CD14-positive monocyte (primary cell): ENCODE measurements at regions not wholly inside any gene's neighbourhood (a gene's known extent, or its start where the extent isn't known, plus 50 kb on each side); places are given as distances from the start of the nearest gene placed in this dataset.

Experiments used
- DNase-seq, 3 donors: peaks; one replicate each; pipeline ENCODE4 v3.0.0-alpha.2; 2011 to 2022
- H2AFZ ChIP-seq: 2 replicates; pipeline ENCODE4 v1.6.0; 2012; ENCODE audit warnings: mild to moderate bottlenecking, low read depth, low read length, inconsistent platforms; ENCODE audit not compliant: insufficient read depth, poor library complexity, severe bottlenecking
- H3K27ac ChIP-seq, 2 donors: 1 replicate in 1 of 2; 2 replicates in 1 of 2; pipeline ENCODE4 v1.5.1; 2012 to 2013; ENCODE audit warnings: low read length in 2 of 2, control low read depth in 1 of 2, inconsistent platforms in 1 of 2, low read depth in 1 of 2, mild to moderate bottlenecking in 1 of 2
- H3K27me3 ChIP-seq, 2 donors: one replicate each; pipeline versions ENCODE4 v1.6.0 to v1.6.1; 2011 to 2013; ENCODE audit warnings: low read length in 2 of 2; ENCODE audit not compliant: control insufficient read depth in 2 of 2, insufficient read depth in 2 of 2
- H3K36me3 ChIP-seq, 2 donors: replicated peaks in 1 of 2; 1 replicate in 1 of 2; 2 replicates in 1 of 2; pipeline versions ENCODE4 v1.5.1 to v1.6.1; 2012 to 2013; ENCODE audit warnings: low read length in 2 of 2, control low read depth in 1 of 2, inconsistent platforms in 1 of 2, mild to moderate bottlenecking in 1 of 2; ENCODE audit not compliant: insufficient read depth in 2 of 2, control insufficient read depth in 1 of 2
- H3K4me1 ChIP-seq, 2 donors: 1 replicate in 1 of 2; 2 replicates in 1 of 2; pipeline versions ENCODE4 v1.5.1 to v1.6.1; 2012 to 2013; ENCODE audit warnings: low read length in 2 of 2, control low read depth in 1 of 2, inconsistent platforms in 1 of 2, mild to moderate bottlenecking in 1 of 2, moderate library complexity in 1 of 2; ENCODE audit not compliant: insufficient read depth in 2 of 2, control insufficient read depth in 1 of 2
- H3K4me2 ChIP-seq: replicated peaks from 2 replicates; pipeline ENCODE3; 2012; ENCODE audit warnings: low read length, moderate library complexity, mild to moderate bottlenecking; ENCODE audit not compliant: poor library complexity, severe bottlenecking; ENCODE audit errors: extremely low read depth
- H3K4me3 ChIP-seq, 3 experiments: fragments of 200-600 bp in 1 of 3; sonication (generic) in 1 of 3; replicated peaks in 1 of 3; 1 replicate in 2 of 3; 2 replicates in 1 of 3; pipeline ENCODE4 v1.5.1; 2011 to 2013; ENCODE audit warnings: low read length in 3 of 3, mild to moderate bottlenecking in 3 of 3, control low read depth in 2 of 3, low read depth in 2 of 3, inconsistent platforms in 1 of 3, moderate library complexity in 1 of 3
- H3K79me2 ChIP-seq: 2 replicates; pipeline ENCODE4 v1.6.0; 2012; ENCODE audit warnings: mild to moderate bottlenecking, control low read depth, inconsistent platforms, low read length, moderate library complexity; ENCODE audit not compliant: insufficient read depth
- H3K9ac ChIP-seq: 2 replicates; pipeline ENCODE4 v1.6.0; 2017; ENCODE audit warnings: low read length, mild to moderate bottlenecking; ENCODE audit not compliant: insufficient read depth, poor library complexity, severe bottlenecking
- H3K9me3 ChIP-seq, 2 donors: replicated peaks in 1 of 2; 1 replicate in 1 of 2; 2 replicates in 1 of 2; pipeline versions ENCODE4 v1.5.1 to v1.6.1; 2012 to 2013; ENCODE audit warnings: low read length in 2 of 2, control low read depth in 1 of 2; ENCODE audit not compliant: control insufficient read depth in 1 of 2, insufficient read depth in 1 of 2
- H4K20me1 ChIP-seq: 2 replicates; pipeline ENCODE4 v1.6.0; 2012; ENCODE audit warnings: mild to moderate bottlenecking, low read length, control low read depth, moderate library complexity; ENCODE audit not compliant: insufficient read depth
- H3K27ac Mint-ChIP-seq, 7 donors: one replicate each; pipeline ENCODE4 v1.8.0; 2020; ENCODE audit warnings: mild to moderate bottlenecking in 7 of 7, mixed read lengths in 7 of 7, moderate library complexity in 6 of 7, inconsistent platforms in 2 of 7
- H3K27me3 Mint-ChIP-seq, 3 donors: one replicate each; pipeline ENCODE4 v1.8.0; 2021 to 2022; ENCODE audit warnings: low read depth in 3 of 3, mild to moderate bottlenecking in 3 of 3, mixed read lengths in 3 of 3, moderate library complexity in 3 of 3, inconsistent platforms in 1 of 3
- H3K36me3 Mint-ChIP-seq, 2 donors: one replicate each; pipeline ENCODE4 v1.8.0; 2020; ENCODE audit warnings: mixed read lengths in 2 of 2, inconsistent platforms in 1 of 2, mild to moderate bottlenecking in 1 of 2
- H3K4me1 Mint-ChIP-seq: one replicate; pipeline ENCODE4 v1.8.0; 2020; ENCODE audit warnings: mild to moderate bottlenecking, mixed read lengths
- H3K4me3 Mint-ChIP-seq, 2 donors: one replicate each; pipeline ENCODE4 v1.8.0; 2020; ENCODE audit warnings: mild to moderate bottlenecking in 2 of 2, mixed read lengths in 2 of 2, moderate library complexity in 1 of 2
- H3K9me3 Mint-ChIP-seq, 7 donors: one replicate each; pipeline ENCODE4 v1.8.0; 2020 to 2022; ENCODE audit warnings: mixed read lengths in 7 of 7, mild to moderate bottlenecking in 6 of 7, moderate library complexity in 6 of 7, inconsistent platforms in 2 of 7
- WGBS: methylation state at CpG from one replicate; pipeline ENCODE4 v1.1.5; 2013; ENCODE audit warnings: missing lambda C conversion rate; ENCODE audit not compliant: insufficient coverage; 5-methylcytosine and 5-hydroxymethylcytosine counted together
- intact Hi-C, 2 donors: fragments of 100-400 bp; cut with micrococcal nuclease; formaldehyde crosslinking; loops; one replicate each; pipeline versions ENCODE4 v1.15.0 to v1.15.1; 2023
- TF ChIP-seq, protein P1 (sequence below): fragments of 200-600 bp; IDR thresholded peaks from one replicate; pipeline ENCODE4 v1.8.0; 2022; ENCODE audit warnings: antibody characterized with exemption, mild to moderate bottlenecking

DNA sequence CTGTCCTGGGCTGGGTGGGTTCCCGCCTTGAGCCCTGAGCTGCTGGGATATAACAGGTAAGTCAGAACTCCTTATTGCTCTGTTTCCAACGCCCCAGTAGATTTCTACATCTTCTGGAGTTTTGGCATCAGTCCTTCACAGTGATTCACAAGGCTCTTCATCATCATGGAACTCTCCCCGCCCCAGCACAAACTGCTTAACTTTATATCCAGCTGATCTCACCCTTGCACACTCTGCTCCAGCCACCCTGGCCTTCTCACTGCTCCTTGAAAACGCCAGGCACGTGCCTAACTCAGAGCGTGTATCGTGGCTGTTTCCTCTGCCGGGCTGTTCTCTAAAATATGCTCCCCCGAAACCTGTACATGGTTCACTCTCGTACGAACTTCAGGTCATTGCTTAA is 264.9 kb downstream of the NOVA1 start:
- Histone ChIP-seq H3K4me1 (no peaks in the 10 kb centered on the region), H3K36me3 (no peaks in the 10 kb centered on the region), H3K27me3 (no peaks in the 10 kb centered on the region), H3K9me3 (no peaks in the 10 kb centered on the region), H3K4me2 (no peak overlapping the region), H3K9ac (no peak overlapping the region), H3K79me2 (no peaks in the 10 kb centered on the region), H2AFZ (no peak overlapping the region), H3K4me3 (no peak overlapping the region), H3K27ac (no peak overlapping the region), H4K20me1 (no peaks in the 10 kb centered on the region)
- no peak for DNase-seq
- Mint-ChIP-seq H3K27ac (no peak overlapping the region), H3K27me3 (no peaks in the 10 kb centered on the region), H3K9me3 (peaks cover 0 to 3% (median 0%) of the 10 kb centered on the region in 7 donors), H3K36me3 (no peaks in the 10 kb centered on the region), H3K4me1 (no peaks in the 10 kb centered on the region), H3K4me3 (no peak overlapping the region)
- 83% methylated on average over 3 of the region's 11 CpGs for WGBS
- TF ChIP-seq, protein P1, sequence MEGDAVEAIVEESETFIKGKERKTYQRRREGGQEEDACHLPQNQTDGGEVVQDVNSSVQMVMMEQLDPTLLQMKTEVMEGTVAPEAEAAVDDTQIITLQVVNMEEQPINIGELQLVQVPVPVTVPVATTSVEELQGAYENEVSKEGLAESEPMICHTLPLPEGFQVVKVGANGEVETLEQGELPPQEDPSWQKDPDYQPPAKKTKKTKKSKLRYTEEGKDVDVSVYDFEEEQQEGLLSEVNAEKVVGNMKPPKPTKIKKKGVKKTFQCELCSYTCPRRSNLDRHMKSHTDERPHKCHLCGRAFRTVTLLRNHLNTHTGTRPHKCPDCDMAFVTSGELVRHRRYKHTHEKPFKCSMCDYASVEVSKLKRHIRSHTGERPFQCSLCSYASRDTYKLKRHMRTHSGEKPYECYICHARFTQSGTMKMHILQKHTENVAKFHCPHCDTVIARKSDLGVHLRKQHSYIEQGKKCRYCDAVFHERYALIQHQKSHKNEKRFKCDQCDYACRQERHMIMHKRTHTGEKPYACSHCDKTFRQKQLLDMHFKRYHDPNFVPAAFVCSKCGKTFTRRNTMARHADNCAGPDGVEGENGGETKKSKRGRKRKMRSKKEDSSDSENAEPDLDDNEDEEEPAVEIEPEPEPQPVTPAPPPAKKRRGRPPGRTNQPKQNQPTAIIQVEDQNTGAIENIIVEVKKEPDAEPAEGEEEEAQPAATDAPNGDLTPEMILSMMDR = no peak
- intact Hi-C loops = no loop called here

DNA sequence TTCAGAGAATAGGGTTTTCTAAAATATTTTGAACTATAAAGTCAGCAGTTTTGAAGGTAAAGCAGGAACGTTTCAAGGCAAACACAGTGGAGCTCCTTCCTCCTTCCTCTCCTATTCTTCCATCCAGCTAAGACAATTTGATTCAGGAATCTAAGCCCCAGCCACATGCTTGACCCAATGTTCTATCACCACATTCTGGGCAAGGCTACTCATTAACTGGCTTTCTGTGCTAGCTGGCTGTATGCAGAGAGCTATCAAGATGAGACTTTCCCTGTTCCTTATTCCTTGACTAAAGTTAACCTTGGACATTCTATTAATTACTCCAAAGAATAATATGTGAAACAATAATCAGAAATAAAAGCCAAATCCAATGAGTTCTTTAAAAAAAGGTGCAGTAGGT is 266.9 kb downstream of the NOVA1 start:
- intact Hi-C loops = no loop called here
- Mint-ChIP-seq H3K9me3 (peaks cover 0 to 3% (median 0%) of the 10 kb centered on the region in 7 donors), H3K27ac (no peak overlapping the region), H3K4me1 (no peaks in the 10 kb centered on the region), H3K4me3 (no peak overlapping the region), H3K36me3 (no peaks in the 10 kb centered on the region), H3K27me3 (no peaks in the 10 kb centered on the region)
- Histone ChIP-seq H2AFZ (no peak overlapping the region), H3K79me2 (no peaks in the 10 kb centered on the region), H3K9me3 (no peaks in the 10 kb centered on the region), H3K9ac (no peak overlapping the region), H3K4me3 (no peak overlapping the region), H3K27me3 (no peaks in the 10 kb centered on the region), H4K20me1 (no peaks in the 10 kb centered on the region), H3K4me2 (no peak overlapping the region), H3K36me3 (no peaks in the 10 kb centered on the region), H3K27ac (no peak overlapping the region), H3K4me1 (no peaks in the 10 kb centered on the region)
- no peak for DNase-seq
- WGBS = 20% methylated on average over 1 of the region's 1 CpG
- TF ChIP-seq, protein P1 = no peak
